ENCODE measurements at regions not wholly inside any gene's neighbourhood (a gene's known extent, or its start where the extent isn't known, plus 50 kb on each side); places are given as distances from the start of the nearest gene placed in this dataset.

- Mint-ChIP-seq H3K9me3 (no peaks in the 10 kb centered on the region), H3K27me3 (ENCODE audit: insufficient read depth) (no peaks in the 10 kb centered on the region)
- no peak for DNase-seq
Measured at GRCh38 chr5:125327676-125328075, 581.2 kb upstream of the ZNF608 start.

GRCh38 chr5:125331987-125332598 lies 585.7 kb upstream of the ZNF608 start:
- Mint-ChIP-seq H3K4me3 (no peak overlapping the region), H3K4me1 (ENCODE audit: low read depth) (no peaks in the 10 kb centered on the region; the same call in 1 of the 2 replicates), H3K9me3 (no peaks in the 10 kb centered on the region), H3K27ac (no peak overlapping the region), H3K27me3 (ENCODE audit: insufficient read depth) (peaks cover 3% of the 10 kb centered on the region), H3K36me3 (ENCODE audit: low read depth) (no peaks in the 10 kb centered on the region)
- no peak for DNase-seq
- no peak for TF ChIP-seq CTCF (IDR thresholded peaks at IDR 0.05)

More at GRCh38 chr5:125327676-125328075, 581.2 kb upstream of the ZNF608 start:
- Mint-ChIP-seq H3K27ac (no peak overlapping the region), H3K36me3 (ENCODE audit: low read depth) (no peaks in the 10 kb centered on the region), H3K4me1 (ENCODE audit: low read depth) (peaks cover 22% of the 10 kb centered on the region), H3K4me3 (no peak overlapping the region)
- TF ChIP-seq CTCF (IDR thresholded peaks at IDR 0.05): no peak

GRCh38 chr5:125333416-125333815 lies 587.0 kb upstream of the ZNF608 start:
- H3K27me3 Mint-ChIP-seq (ENCODE audit: insufficient read depth): peaks cover 5% of the 10 kb centered on the region
- no peak overlapping the region for H3K4me3 Mint-ChIP-seq
- H3K36me3 Mint-ChIP-seq (ENCODE audit: low read depth): no peaks in the 10 kb centered on the region
- no peak overlapping the region for H3K27ac Mint-ChIP-seq
- no peaks in the 10 kb centered on the region; the same call in 1 of the 2 replicates for H3K4me1 Mint-ChIP-seq (ENCODE audit: low read depth)
- no peak for TF ChIP-seq CTCF (IDR thresholded peaks at IDR 0.05)
- no peak for DNase-seq
- no peaks in the 10 kb centered on the region for H3K9me3 Mint-ChIP-seq

GRCh38 chr5:125336401-125336800 lies 590.0 kb upstream of the ZNF608 start:
- Mint-ChIP-seq H3K4me1 (ENCODE audit: low read depth) (no peaks in the 10 kb centered on the region; the same call in 1 of the 2 replicates), H3K27me3 (ENCODE audit: insufficient read depth) (peaks cover 5% of the 10 kb centered on the region), H3K27ac (no peak overlapping the region), H3K36me3 (ENCODE audit: low read depth) (no peaks in the 10 kb centered on the region), H3K9me3 (no peaks in the 10 kb centered on the region), H3K4me3 (no peak overlapping the region)
- TF ChIP-seq CTCF (IDR thresholded peaks at IDR 0.05): no peak
- DNase-seq: no peak

GRCh38 chr5:125337294-125337693 lies 590.9 kb upstream of the ZNF608 start:
- H3K9me3 Mint-ChIP-seq: no peaks in the 10 kb centered on the region
- H3K4me1 Mint-ChIP-seq (ENCODE audit: low read depth): no peaks in the 10 kb centered on the region; the same call in 1 of the 2 replicates
- H3K27ac Mint-ChIP-seq: no peak overlapping the region
- peaks cover 7% of the 10 kb centered on the region for H3K27me3 Mint-ChIP-seq (ENCODE audit: insufficient read depth)
- no peak for DNase-seq
- H3K36me3 Mint-ChIP-seq (ENCODE audit: low read depth): no peaks in the 10 kb centered on the region
- no peak for TF ChIP-seq CTCF (IDR thresholded peaks at IDR 0.05)
- H3K4me3 Mint-ChIP-seq: no peak overlapping the region

All from HFFc6 (cell line).